ENCODE measurements at regions not wholly inside any gene's neighbourhood (a gene's known extent, or its start where the extent isn't known, plus 50 kb on each side); places are given as distances from the start of the nearest gene placed in this dataset.

DNA sequence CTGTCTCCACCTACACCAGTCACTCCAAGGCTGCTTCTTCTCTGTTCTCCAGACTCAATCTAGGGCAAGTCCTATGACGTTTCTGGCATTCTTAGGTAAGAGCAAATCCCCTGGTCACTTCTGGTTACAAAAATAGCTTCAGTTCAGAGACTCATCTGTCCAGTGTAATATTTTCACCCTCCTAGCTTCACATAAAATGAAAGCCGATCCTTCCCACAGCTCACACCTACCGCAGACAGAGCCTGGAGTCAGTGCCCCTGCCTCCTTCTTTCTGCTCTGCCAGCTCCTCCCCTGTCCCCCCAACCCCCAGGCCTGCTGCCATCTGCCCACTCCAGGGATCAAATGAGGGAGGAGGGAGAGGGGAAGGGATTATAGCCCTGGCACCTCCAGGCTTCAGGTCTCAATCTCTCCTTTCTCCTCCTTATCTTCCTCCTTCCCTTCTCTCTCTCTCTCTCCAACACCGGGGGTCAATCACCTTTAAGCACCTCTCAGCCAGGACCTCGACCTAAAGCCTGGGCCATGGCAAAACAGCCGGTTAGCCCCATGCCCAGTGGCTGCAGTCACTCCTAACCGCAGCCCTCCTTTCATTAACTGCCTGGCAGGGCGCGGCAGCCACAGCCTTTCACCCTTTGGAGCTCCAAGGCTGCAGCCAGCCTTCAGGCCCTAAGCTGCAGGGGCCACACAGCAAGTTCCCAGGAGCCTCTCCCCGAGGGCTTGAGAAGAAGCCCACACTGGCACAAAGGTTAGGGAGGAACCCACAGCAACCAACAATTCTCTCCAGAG is 292.6 kb upstream of the MGMT start:
- TF ChIP-seq POLR2A (IDR thresholded peaks at IDR 0.05), result no peak
- TF ChIP-seq, protein P1, sequence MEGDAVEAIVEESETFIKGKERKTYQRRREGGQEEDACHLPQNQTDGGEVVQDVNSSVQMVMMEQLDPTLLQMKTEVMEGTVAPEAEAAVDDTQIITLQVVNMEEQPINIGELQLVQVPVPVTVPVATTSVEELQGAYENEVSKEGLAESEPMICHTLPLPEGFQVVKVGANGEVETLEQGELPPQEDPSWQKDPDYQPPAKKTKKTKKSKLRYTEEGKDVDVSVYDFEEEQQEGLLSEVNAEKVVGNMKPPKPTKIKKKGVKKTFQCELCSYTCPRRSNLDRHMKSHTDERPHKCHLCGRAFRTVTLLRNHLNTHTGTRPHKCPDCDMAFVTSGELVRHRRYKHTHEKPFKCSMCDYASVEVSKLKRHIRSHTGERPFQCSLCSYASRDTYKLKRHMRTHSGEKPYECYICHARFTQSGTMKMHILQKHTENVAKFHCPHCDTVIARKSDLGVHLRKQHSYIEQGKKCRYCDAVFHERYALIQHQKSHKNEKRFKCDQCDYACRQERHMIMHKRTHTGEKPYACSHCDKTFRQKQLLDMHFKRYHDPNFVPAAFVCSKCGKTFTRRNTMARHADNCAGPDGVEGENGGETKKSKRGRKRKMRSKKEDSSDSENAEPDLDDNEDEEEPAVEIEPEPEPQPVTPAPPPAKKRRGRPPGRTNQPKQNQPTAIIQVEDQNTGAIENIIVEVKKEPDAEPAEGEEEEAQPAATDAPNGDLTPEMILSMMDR (IDR thresholded peaks at IDR 0.05), result no peak
